Amniotic stem cell (primary cell): ENCODE measurements at regions not wholly inside any gene's neighbourhood (a gene's known extent, or its start where the extent isn't known, plus 50 kb on each side); places are given as distances from the start of the nearest gene placed in this dataset.

Experiments used
- DNase-seq: peaks from one replicate; lab custom pipeline; 2025; lab: John Stamatoyannopoulos, UW

DNA sequence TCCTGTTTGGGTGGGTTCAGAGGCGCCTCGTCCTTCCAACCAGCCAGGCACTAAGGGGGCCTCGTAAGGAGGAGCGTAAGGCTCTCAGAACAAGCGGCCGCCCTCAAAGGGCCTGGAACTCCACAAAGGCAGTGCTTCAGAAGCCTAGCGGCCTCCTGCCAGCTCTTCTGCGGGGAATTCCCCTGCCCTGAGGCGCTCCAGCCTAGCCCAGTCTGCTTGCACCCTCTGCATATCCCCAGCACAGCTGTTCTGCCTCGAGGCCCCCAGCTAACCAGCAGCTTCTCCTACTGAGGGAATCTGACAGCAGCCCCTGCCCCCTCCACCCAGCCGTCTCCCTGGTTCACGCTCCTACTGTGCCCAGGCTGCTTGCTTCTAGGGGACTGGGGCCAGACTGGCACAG lies 265.9 kb downstream of the TFCP2L1 start:
- DNase-seq = no peak

GRCh38 chr2:121019756-121020155 lies 265.2 kb downstream of the TFCP2L1 start:
- DNase-seq = no peak

- no peak for DNase-seq
These were observed 263.3 kb downstream of the TFCP2L1 start for GRCh38 chr2:121021685-121022084.

GRCh38 chr2:121028577-121028976 lies 256.4 kb downstream of the TFCP2L1 start:
- DNase-seq = no peak

DNA sequence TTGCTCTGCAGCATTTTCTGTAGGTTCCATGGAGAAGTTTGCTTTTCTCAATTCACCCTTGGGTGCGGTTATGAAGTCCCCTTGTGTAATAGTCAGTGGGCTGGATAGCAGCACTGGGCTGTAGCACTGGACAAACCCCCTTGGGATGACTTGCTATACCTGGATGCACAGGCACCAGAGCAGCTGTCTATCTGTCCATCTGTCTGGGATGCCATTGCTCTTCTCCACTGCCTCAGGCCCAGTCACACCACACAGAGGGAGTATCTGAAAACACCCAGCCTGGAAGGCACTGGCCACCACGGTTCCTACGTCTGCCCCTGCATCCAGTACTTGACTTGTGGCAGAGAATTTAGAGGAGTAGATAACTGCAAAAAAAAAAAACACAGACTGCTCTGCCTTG lies 254.5 kb downstream of the TFCP2L1 start:
- no peak for DNase-seq

DNA sequence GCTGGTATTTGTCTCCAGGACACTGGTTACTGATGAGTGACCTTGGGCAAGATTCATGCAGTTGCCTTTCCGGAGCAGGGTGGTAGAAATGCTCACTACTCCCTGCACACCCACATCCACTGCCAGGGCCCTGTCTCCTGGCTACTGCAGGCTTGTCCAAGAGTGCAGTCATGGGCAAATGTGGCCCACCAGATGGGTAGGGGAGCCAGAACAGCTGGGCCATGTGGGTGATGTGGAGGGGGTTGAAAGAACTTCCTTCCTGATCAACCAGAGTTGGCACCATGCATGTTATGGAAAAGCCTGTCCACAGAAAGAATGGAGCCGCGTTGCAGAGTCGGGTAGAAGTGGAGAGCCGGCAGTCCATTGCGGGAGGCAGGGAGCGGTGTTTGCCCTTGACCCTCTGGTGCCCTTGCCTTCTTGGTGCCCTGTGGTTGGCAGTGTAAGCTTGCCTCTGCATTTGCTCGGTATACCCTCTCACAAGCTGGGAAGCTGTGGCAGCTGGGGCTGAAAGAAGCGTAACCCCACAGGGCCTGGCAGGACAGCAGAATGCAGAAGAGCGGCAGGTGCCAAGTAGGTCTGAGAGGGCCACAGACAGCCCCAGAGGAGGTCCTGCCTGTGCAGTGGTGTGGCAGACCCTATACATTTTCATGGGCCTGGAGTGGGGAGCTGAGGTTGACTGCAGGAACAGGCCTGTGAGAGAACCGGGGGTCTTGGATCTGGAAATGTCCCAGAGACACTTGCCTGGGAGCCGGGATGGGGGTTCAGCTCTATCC lies 253.2 kb downstream of the TFCP2L1 start:
- DNase-seq = no peak

GRCh38 chr2:121033461-121033996 lies 251.5 kb downstream of the TFCP2L1 start:
- no peak for DNase-seq

- no peak for DNase-seq
These were observed 250.5 kb downstream of the TFCP2L1 start for GRCh38 chr2:121034551-121034950.

DNA sequence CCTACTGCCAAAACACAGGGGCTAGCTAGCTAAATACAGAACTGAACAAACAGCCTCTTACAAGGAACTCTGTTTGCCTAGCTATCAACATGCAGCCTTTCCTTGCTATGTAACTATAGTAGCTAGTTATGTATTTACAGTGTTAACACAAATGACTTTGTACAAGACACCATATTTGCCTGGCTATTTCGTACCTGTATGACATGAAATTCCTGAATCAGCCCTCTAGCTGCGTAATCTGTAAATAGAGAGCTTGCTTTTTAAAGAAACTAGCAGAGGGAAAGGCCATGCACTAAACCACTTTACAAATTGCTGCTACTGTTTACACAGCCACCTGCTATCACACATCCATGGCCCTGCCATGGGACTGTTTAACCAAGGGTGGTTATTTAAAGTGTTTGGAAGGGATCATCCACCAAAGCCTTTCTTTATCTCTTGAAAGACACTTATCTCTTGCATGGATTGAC lies 248.7 kb downstream of the TFCP2L1 start:
- DNase-seq = no peak

DNA sequence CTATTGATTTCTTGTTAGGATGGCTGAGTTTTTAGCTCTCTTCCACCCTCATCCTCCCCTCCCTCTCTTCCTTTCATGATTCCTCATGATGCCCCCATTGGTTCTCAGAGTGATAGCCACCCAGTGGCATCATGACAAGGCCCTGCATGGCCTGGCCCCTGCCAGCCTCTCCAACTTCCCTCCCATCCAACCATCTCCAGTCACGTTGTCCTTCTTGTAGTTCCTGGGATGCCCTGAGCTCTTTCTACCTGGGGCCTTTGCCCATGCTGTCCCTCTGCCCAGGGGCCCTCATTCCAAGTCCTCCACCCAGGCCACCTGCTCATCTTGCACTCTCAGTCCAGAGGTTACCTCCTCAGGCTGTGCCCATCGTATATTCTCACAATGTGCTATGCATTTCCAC lies 247.5 kb downstream of the TFCP2L1 start:
- DNase-seq = no peak

DNA sequence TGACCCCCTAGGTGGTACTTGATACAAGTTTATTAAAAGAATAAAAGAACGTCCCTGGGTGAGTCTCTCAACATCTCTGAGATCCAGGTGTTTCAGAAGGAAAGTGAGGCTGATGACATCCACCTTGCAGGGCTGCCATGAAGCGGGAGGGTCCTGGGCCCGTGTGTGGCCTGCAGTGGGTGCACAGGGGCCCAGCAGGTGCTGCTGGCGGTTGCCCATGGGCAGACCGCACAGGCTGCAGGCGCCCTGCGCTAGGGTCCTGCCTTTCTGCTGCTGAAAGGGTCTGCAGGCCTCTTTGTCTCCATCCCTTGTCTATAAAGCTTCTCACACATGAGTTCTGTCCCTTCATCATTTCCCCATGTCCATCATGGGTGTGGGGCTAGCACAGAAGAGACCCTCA lies 247.0 kb downstream of the TFCP2L1 start:
- no peak for DNase-seq

DNA sequence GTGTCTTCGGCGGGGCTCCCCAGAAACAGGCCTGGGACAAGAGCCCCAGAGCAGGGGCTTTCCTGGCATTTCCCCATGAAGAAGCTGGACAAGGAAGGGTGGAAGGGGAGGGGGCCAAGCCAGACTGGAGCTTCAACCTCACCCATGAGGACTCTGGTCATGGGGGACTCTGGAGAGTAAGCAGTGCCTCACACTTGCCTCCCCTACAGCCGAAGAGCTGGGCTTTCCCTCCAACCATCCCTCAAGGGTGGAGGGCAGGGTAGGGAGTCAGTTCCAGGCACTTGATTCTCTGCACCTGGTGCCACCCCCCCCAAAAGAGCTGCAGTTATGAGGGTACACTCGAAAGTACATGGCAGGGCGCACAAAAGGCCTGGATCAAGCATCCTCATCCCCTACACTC lies 246.6 kb downstream of the TFCP2L1 start:
- no peak for DNase-seq

- DNase-seq = no peak
These were observed 245.9 kb downstream of the TFCP2L1 start for GRCh38 chr2:121038891-121039616.

DNA sequence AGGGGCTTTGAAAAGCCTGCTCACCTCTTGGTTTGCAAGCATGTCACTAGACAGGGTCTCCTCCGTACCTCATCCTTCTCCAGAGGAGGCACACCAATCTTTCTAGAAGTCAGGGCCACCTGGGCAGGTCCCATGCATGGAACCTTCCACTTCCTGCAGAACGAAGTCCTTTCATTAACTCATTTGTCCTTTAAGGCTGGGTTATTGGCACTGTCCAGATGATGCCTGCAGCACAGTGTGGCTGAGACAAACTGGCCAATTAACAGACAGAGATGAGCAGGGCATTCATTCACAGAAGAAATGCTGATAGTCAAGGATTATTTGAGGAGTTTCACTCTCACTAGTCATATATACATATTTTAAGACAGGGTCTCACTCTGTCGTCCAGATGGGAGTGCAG lies 245.3 kb downstream of the TFCP2L1 start:
- DNase-seq = no peak

- DNase-seq = no peak
These were observed 243.5 kb downstream of the TFCP2L1 start for GRCh38 chr2:121041516-121041915.

- DNase-seq = no peak
These were observed 241.8 kb downstream of the TFCP2L1 start for GRCh38 chr2:121043061-121043826.

DNA sequence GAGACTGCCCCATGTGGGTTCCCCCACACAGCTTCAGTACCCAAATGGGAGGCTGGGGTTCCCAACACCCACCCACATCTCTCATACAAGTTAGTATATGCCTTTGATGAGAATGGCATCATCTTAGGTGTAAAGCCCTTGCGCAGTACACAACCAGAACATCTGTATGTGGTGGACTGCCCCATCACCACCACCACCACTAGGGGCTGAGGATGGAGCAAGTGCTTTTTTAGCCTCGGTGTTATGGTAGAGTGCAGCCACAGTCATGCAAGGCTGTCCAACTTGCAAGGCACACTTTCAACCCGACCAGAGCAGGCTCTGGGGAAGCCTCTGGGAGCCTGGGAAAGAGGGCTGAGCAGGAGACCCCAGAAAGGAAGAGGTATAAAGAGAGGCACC lies 241.2 kb downstream of the TFCP2L1 start:
- no peak for DNase-seq

GRCh38 chr2:121044412-121044811 lies 240.6 kb downstream of the TFCP2L1 start:
- no peak for DNase-seq

DNA sequence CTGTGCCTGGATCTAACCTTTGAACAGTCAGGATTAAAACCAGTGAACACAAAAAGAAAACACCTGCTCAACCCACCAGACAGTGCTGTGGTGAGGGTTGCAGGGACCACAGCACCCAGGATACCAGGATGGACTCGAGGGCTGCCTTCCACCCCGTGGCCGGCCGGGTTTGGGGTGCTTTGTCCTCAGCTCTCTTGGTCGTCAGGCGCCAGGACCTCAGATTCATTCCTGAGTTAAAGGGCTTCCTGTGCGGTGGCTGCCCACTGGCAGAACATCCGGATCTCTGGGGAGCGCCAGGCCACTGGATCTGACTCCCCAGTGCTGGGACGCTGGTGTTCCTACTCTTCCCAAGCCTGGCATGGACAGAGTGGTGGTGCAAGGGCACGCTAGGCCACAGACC lies 239.8 kb downstream of the TFCP2L1 start:
- DNase-seq = no peak

DNA sequence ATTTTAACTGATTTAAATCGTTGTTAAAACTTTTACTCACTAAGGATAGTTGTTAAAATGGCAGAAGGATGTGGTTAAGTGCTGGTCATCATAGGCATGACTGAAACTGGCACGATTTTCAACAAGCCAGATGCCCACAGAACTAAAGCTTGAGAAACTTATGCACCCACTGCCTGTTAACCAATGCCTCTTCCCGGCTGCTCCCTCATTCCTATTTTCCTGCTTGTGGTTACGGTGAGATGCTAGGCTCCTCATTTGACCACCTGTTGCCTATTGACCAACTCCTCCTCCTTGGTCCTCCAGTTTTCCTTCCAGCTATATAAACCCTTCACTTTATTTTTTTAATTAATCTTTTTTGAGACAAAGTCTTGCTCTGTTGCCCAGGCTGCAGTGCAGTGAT lies 238.7 kb downstream of the TFCP2L1 start:
- DNase-seq = no peak

DNA sequence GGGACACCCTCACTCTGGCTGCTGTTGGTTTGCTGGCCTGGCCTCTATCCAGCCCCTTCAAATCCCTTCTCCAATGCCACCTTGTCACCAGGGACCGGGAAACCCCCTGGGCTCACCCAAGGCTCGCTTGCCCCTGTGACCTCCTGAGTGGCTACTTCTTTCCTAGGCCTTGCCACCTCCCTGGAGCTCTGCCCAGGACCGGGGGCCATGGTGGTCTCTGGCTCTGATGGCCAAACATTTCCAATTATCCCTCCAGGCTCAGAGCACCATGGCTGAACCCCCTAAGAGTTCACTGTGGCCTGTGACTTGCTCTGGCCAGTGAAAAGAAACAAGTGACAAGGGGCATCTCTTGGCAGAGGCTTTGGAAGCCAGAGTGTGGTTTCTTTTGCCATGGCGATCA lies 237.6 kb downstream of the TFCP2L1 start:
- DNase-seq = no peak

- no peak for DNase-seq
These were observed 235.9 kb downstream of the TFCP2L1 start for GRCh38 chr2:121049131-121049530.
